Upper lobe of left lung (tissue), 6 donors: ENCODE measurements at regions not wholly inside any gene's neighbourhood (a gene's known extent, or its start where the extent isn't known, plus 50 kb on each side); places are given as distances from the start of the nearest gene placed in this dataset.

Source experiments
- ATAC-seq, 2 donors: fragments of 200-7000 bp; cut with Tn5 transposase; one replicate each; pipeline ENCODE4 v1.9.1; 2022; ENCODE audit warnings: mild to moderate bottlenecking in 2 of 2, moderate library complexity in 2 of 2; ENCODE audit not compliant: low FRiP score in 2 of 2
- DNase-seq, 2 donors: peaks; one replicate each; pipeline ENCODE4 v3.0.0-alpha.2; 2019 to 2020
- H3K27ac ChIP-seq, 4 donors: fragments of 200-600 bp; sonication (generic); one replicate each; pipeline ENCODE4 v1.5.1; 2016 to 2019
- H3K27me3 ChIP-seq, 4 donors: fragments of 200-600 bp; sonication (generic); one replicate each; pipeline ENCODE4 v1.5.1; 2017 to 2019
- H3K36me3 ChIP-seq, 4 donors: fragments of 200-600 bp; sonication (generic); one replicate each; pipeline ENCODE4 v1.5.1; 2016 to 2019
- H3K4me1 ChIP-seq, 4 donors: fragments of 200-600 bp; sonication (generic); one replicate each; pipeline ENCODE4 v1.5.1; 2018 to 2019
- H3K4me3 ChIP-seq, 4 donors: fragments of 200-600 bp; sonication (generic); one replicate each; pipeline ENCODE4 v1.5.1; 2017 to 2019; ENCODE audit warnings: mild to moderate bottlenecking in 2 of 4, moderate library complexity in 1 of 4
- H3K9me3 ChIP-seq, 4 donors: fragments of 200-600 bp; sonication (generic); one replicate each; pipeline ENCODE4 v1.5.1; 2018 to 2019
- CTCF ChIP-seq, 6 experiments: fragments of 450-650 bp in 4 of 6; fragments of 200-600 bp in 2 of 6; sonication (generic) in 2 of 6; IDR thresholded peaks; one replicate each; pipeline ENCODE4 v1.5.1; 2016 to 2019; ENCODE audit warnings: antibody characterized with exemption in 6 of 6
- EP300 ChIP-seq, 4 donors: sonication (generic); formaldehyde crosslinking; IDR thresholded peaks; one replicate each; pipeline ENCODE4 v1.5.1; 2017; ENCODE audit warnings: antibody characterized with exemption in 4 of 4, control low read depth in 2 of 4
- POLR2A ChIP-seq, 4 donors: fragments of 450-650 bp; IDR thresholded peaks; one replicate each; pipeline ENCODE4 v1.5.1; 2016 to 2017; ENCODE audit warnings: antibody characterized with exemption in 4 of 4, mild to moderate bottlenecking in 2 of 4
- POLR2AphosphoS5 ChIP-seq, 2 donors: sonication (generic); formaldehyde crosslinking; IDR thresholded peaks; one replicate each; pipeline ENCODE4 v1.5.1; 2017; ENCODE audit warnings: antibody characterized with exemption in 2 of 2
- WGBS, 2 donors: methylation state at CpG; one replicate each; pipeline ENCODE4 v1.1.5; 2017 to 2018; 5-methylcytosine and 5-hydroxymethylcytosine counted together
- donor health status: DM: no; HTN: no; CAD: no; lungs with moderate emphysema.
- donor health status: DM: no; HTN: yes; CAD: no; lungs with severe emphysema.

- no peak for ATAC-seq
- DNase-seq: no peak
- H3K36me3 ChIP-seq: no peaks in the 10 kb centered on the region
- H3K4me3 ChIP-seq: no peak overlapping the region
- no peak for TF ChIP-seq CTCF (IDR thresholded peaks at IDR 0.05)
- TF ChIP-seq POLR2AphosphoS5 (IDR thresholded peaks at IDR 0.05): no peak
- H3K9me3 ChIP-seq: no peaks in the 10 kb centered on the region
- no peak overlapping the region for H3K27ac ChIP-seq
- H3K27me3 ChIP-seq: no peaks in the 10 kb centered on the region
- no peaks in the 10 kb centered on the region for H3K4me1 ChIP-seq
- 35 to 38% methylated on average over 1 of the region's 1 CpG for WGBS, 2 donors
Measured at GRCh38 chr18:27645929-27646328, 460.8 kb upstream of the CHST9 start.

- 66 to 74% methylated on average over 9 of the region's 9 CpGs for WGBS, 2 donors
Measured at GRCh38 chr18:27636576-27637085, 451.5 kb upstream of the CHST9 start.

GRCh38 chr18:27632706-27633105 lies 447.6 kb upstream of the CHST9 start:
- no peaks in the 10 kb centered on the region for H3K27me3 ChIP-seq
- no peaks in the 10 kb centered on the region for H3K36me3 ChIP-seq
- WGBS, 2 donors: 71 to 77% methylated on average over 1 of the region's 1 CpG
- no peak overlapping the region for H3K4me3 ChIP-seq
- DNase-seq: no peak
- no peak for ATAC-seq
- no peaks in the 10 kb centered on the region for H3K4me1 ChIP-seq
- no peaks in the 10 kb centered on the region for H3K9me3 ChIP-seq
- no peak for TF ChIP-seq CTCF (IDR thresholded peaks at IDR 0.05)
- no peak for TF ChIP-seq POLR2AphosphoS5 (IDR thresholded peaks at IDR 0.05)
- TF ChIP-seq EP300 (IDR thresholded peaks at IDR 0.05): no peak
- TF ChIP-seq POLR2A (IDR thresholded peaks at IDR 0.05): no peak
- H3K27ac ChIP-seq: no peak overlapping the region

More at GRCh38 chr18:27636576-27637085, 451.5 kb upstream of the CHST9 start:
- ATAC-seq: no peak
- no peak overlapping the region for H3K27ac ChIP-seq
- no peak for DNase-seq
- TF ChIP-seq EP300 (IDR thresholded peaks at IDR 0.05) (no peak), POLR2AphosphoS5 (IDR thresholded peaks at IDR 0.05) (no peak)
- no peaks in the 10 kb centered on the region for H3K4me1 ChIP-seq
- H3K36me3 ChIP-seq: no peaks in the 10 kb centered on the region
- H3K9me3 ChIP-seq: no peaks in the 10 kb centered on the region
- no peaks in the 10 kb centered on the region for H3K27me3 ChIP-seq
- no peak overlapping the region for H3K4me3 ChIP-seq

- Histone ChIP-seq H3K27me3 (no peaks in the 10 kb centered on the region), H3K36me3 (no peaks in the 10 kb centered on the region), H3K4me3 (no peak overlapping the region), H3K4me1 (no peaks in the 10 kb centered on the region), H3K9me3 (no peaks in the 10 kb centered on the region), H3K27ac (no peak overlapping the region)
- no peak for DNase-seq
- TF ChIP-seq EP300 (IDR thresholded peaks at IDR 0.05) (no peak), POLR2A (IDR thresholded peaks at IDR 0.05) (no peak), POLR2AphosphoS5 (IDR thresholded peaks at IDR 0.05) (no peak), CTCF (IDR thresholded peaks at IDR 0.05) (no peak)
- 74 to 78% methylated on average over 4 of the region's 4 CpGs for WGBS, 2 donors
- ATAC-seq: no peak
Measured at GRCh38 chr18:27627927-27628326, 442.8 kb upstream of the CHST9 start.

GRCh38 chr18:27621236-27621890 lies 436.3 kb upstream of the CHST9 start:
- ATAC-seq (no peak), DNase-seq (no peak)
- Histone ChIP-seq H3K9me3 (no peaks in the 10 kb centered on the region), H3K4me1 (no peaks in the 10 kb centered on the region), H3K27me3 (no peaks in the 10 kb centered on the region), H3K4me3 (no peak overlapping the region), H3K36me3 (no peaks in the 10 kb centered on the region), H3K27ac (no peak overlapping the region)
- WGBS, 2 donors: 38 to 49% methylated on average over 2 of the region's 2 CpGs
- TF ChIP-seq POLR2AphosphoS5 (IDR thresholded peaks at IDR 0.05): no peak
- TF ChIP-seq POLR2A (IDR thresholded peaks at IDR 0.05): no peak
- TF ChIP-seq EP300 (IDR thresholded peaks at IDR 0.05): no peak
- TF ChIP-seq CTCF (IDR thresholded peaks at IDR 0.05): no peak
